Smooth muscle cell (in vitro differentiated cells): ENCODE measurements at regions not wholly inside any gene's neighbourhood (a gene's known extent, or its start where the extent isn't known, plus 50 kb on each side); places are given as distances from the start of the nearest gene placed in this dataset.

ENCODE experiments used
- DNase-seq: peaks from one replicate; lab custom pipeline; 2025; ENCODE audit not compliant: unreplicated experiment; lab: John Stamatoyannopoulos, UW
- H2AFZ ChIP-seq: fragments of 200-600 bp; sonication (generic); 2 replicates; pipeline ENCODE4 v1.6.0; 2016; ENCODE audit warnings: antibody characterized with exemption, low read depth, mild to moderate bottlenecking
- H3F3A ChIP-seq: fragments of 200-600 bp; sonication (generic); 2 replicates; pipeline ENCODE4 v1.6.0; 2017; ENCODE audit warnings: antibody characterized with exemption, low read depth
- H3K27ac ChIP-seq: fragments of 200-600 bp; sonication (generic); 2 replicates; pipeline ENCODE4 v1.5.1; 2016; ENCODE audit warnings: low read depth, mild to moderate bottlenecking
- H3K27me3 ChIP-seq: fragments of 200-600 bp; sonication (generic); 2 replicates; pipeline ENCODE4 v1.6.1; 2016; ENCODE audit warnings: low read depth, mild to moderate bottlenecking
- H3K36me3 ChIP-seq: fragments of 200-600 bp; sonication (generic); 2 replicates; pipeline ENCODE4 v1.5.1; 2016; ENCODE audit warnings: low read depth
- H3K4me1 ChIP-seq: fragments of 200-600 bp; sonication (generic); 2 replicates; pipeline ENCODE4 v1.5.1; 2016; ENCODE audit warnings: low read depth
- H3K4me2 ChIP-seq: fragments of 200-600 bp; sonication (generic); 2 replicates; pipeline ENCODE4 v1.6.0; 2016; ENCODE audit warnings: mild to moderate bottlenecking
- H3K4me3 ChIP-seq: fragments of 200-600 bp; sonication (generic); 2 replicates; pipeline ENCODE4 v1.5.1; 2016; ENCODE audit warnings: mild to moderate bottlenecking
- H3K79me2 ChIP-seq: fragments of 200-600 bp; sonication (generic); 2 replicates; pipeline ENCODE4 v1.6.0; 2016; ENCODE audit warnings: low read depth, mild to moderate bottlenecking
- H3K9ac ChIP-seq: fragments of 200-600 bp; sonication (generic); 2 replicates; pipeline ENCODE4 v1.6.0; 2016; ENCODE audit warnings: low read depth
- H3K9me3 ChIP-seq: fragments of 200-600 bp; sonication (generic); replicated peaks from 2 replicates; pipeline ENCODE4 v1.5.1; 2016; ENCODE audit warnings: low read depth
- H4K20me1 ChIP-seq: fragments of 200-600 bp; sonication (generic); 2 replicates; pipeline ENCODE4 v1.6.0; 2016; ENCODE audit warnings: low read depth
- WGBS: methylation state at CpG from one replicate; pipeline ENCODE4 v1.1.7; 2016; ENCODE audit warnings: low lambda C conversion rate; 5-methylcytosine and 5-hydroxymethylcytosine counted together
- TF ChIP-seq, protein P1 (sequence below): fragments of 200-600 bp; sonication (generic); IDR thresholded peaks from 2 replicates; pipeline ENCODE4 v1.5.1; 2017; ENCODE audit warnings: borderline replicate concordance, mild to moderate bottlenecking, antibody characterized with exemption; ENCODE audit not compliant: insufficient read depth, poor library complexity, severe bottlenecking

DNA sequence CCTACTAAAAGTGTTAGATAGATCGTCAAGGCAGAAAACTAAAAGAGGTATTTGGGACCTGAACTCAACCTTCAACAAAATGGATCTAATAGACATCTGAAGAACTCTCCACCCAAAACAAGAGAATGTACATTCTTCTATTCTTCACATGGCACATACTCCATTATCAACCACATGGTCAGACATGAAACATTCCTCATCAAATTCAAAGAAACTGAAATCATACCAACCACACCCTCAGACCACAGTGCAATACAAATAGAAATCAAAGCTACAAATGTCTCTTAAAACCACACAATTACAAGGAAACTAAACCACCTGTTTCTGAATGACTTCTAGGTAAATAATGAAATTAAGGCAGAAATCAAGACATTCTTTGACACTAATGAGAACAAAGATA lies 984.1 kb upstream of the GBE1 start:
- no peaks in the 10 kb centered on the region for H3K27me3 ChIP-seq
- H2AFZ ChIP-seq, result no peak overlapping the region
- WGBS, result 80% methylated on average over 1 of the region's 1 CpG
- H3K9me3 ChIP-seq, result no peaks in the 10 kb centered on the region
- H3K4me1 ChIP-seq, result no peaks in the 10 kb centered on the region
- no peak for DNase-seq
- H3K27ac ChIP-seq, result no peak overlapping the region
- no peaks in the 10 kb centered on the region for H3F3A ChIP-seq
- H3K4me2 ChIP-seq, result no peak overlapping the region
- H3K79me2 ChIP-seq, result no peaks in the 10 kb centered on the region
- no peaks in the 10 kb centered on the region for H3K36me3 ChIP-seq
- no peak overlapping the region for H3K9ac ChIP-seq
- TF ChIP-seq, protein P1, sequence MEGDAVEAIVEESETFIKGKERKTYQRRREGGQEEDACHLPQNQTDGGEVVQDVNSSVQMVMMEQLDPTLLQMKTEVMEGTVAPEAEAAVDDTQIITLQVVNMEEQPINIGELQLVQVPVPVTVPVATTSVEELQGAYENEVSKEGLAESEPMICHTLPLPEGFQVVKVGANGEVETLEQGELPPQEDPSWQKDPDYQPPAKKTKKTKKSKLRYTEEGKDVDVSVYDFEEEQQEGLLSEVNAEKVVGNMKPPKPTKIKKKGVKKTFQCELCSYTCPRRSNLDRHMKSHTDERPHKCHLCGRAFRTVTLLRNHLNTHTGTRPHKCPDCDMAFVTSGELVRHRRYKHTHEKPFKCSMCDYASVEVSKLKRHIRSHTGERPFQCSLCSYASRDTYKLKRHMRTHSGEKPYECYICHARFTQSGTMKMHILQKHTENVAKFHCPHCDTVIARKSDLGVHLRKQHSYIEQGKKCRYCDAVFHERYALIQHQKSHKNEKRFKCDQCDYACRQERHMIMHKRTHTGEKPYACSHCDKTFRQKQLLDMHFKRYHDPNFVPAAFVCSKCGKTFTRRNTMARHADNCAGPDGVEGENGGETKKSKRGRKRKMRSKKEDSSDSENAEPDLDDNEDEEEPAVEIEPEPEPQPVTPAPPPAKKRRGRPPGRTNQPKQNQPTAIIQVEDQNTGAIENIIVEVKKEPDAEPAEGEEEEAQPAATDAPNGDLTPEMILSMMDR, result no peak
- H4K20me1 ChIP-seq, result no peaks in the 10 kb centered on the region
- no peak overlapping the region for H3K4me3 ChIP-seq

GRCh38 chr3:82743196-82743595 lies 981.8 kb upstream of the GBE1 start:
- Histone ChIP-seq H3F3A (no peaks in the 10 kb centered on the region), H4K20me1 (no peaks in the 10 kb centered on the region), H3K27ac (no peak overlapping the region), H3K9ac (no peak overlapping the region), H3K4me2 (no peak overlapping the region), H3K79me2 (no peaks in the 10 kb centered on the region), H3K9me3 (no peaks in the 10 kb centered on the region), H3K4me3 (no peak overlapping the region), H3K27me3 (no peaks in the 10 kb centered on the region), H2AFZ (no peak overlapping the region), H3K4me1 (no peaks in the 10 kb centered on the region), H3K36me3 (no peaks in the 10 kb centered on the region)
- DNase-seq, result no peak
- 88% methylated on average over 5 of the region's 5 CpGs for WGBS
- TF ChIP-seq, protein P1, result no peak

DNA sequence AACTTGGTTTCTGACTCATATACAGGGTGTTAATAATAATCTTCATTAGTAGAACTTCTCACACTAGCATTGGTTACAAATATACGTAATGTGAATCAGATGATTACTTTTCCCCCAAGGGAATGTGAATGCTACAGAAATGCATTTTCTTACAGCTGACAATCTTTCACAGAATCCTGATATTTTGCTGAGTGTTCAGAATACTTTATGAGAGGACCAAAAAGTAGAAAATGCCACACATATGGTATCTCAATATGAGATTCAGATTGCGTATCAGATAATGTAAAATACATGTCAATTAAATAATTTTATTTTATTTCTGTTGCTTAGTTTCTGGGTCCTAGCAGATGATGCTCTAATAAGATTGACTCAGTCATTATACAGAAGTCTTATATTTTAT lies 979.9 kb upstream of the GBE1 start:
- H3K4me2 ChIP-seq, result no peak overlapping the region
- H3K27ac ChIP-seq, result no peak overlapping the region
- H3K4me1 ChIP-seq, result no peaks in the 10 kb centered on the region
- no peaks in the 10 kb centered on the region for H3F3A ChIP-seq
- TF ChIP-seq, protein P1, result no peak
- no peaks in the 10 kb centered on the region for H3K27me3 ChIP-seq
- H3K9me3 ChIP-seq, result no peaks in the 10 kb centered on the region
- H3K79me2 ChIP-seq, result no peaks in the 10 kb centered on the region
- no peak overlapping the region for H3K4me3 ChIP-seq
- WGBS, result 89% methylated on average over 2 of the region's 2 CpGs
- no peak overlapping the region for H3K9ac ChIP-seq
- no peak for DNase-seq
- H3K36me3 ChIP-seq, result no peaks in the 10 kb centered on the region
- H2AFZ ChIP-seq, result no peak overlapping the region
- H4K20me1 ChIP-seq, result no peaks in the 10 kb centered on the region

DNA sequence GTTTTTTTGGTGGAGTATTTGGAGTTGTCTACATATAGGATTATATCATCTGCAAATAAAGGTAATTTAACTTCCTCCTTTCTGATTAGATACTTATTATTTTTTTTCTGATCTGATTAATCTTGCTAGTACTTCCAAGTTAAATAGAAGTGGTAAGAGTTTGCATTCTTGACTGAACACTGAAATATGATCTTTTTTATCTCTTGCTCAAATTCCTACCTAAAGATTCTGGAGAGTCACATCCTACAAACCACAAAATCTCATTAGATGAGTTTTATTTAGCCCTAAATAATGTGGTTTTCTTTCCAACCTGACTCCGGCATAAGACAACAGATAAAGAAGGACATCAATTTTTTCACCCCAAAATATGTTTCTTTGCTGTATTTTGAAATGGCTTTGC lies 977.9 kb upstream of the GBE1 start:
- DNase-seq, result no peak
- Histone ChIP-seq H3K79me2 (no peaks in the 10 kb centered on the region), H3K27me3 (no peaks in the 10 kb centered on the region), H3F3A (no peaks in the 10 kb centered on the region), H4K20me1 (no peaks in the 10 kb centered on the region), H3K4me1 (no peaks in the 10 kb centered on the region), H3K4me2 (no peak overlapping the region), H3K9ac (no peak overlapping the region), H3K36me3 (no peaks in the 10 kb centered on the region), H3K9me3 (no peaks in the 10 kb centered on the region), H3K4me3 (no peak overlapping the region), H2AFZ (no peak overlapping the region), H3K27ac (no peak overlapping the region)
- TF ChIP-seq, protein P1, result no peak
- WGBS, result 70% methylated on average over 1 of the region's 1 CpG
